Chondrocyte (in vitro differentiated cells): ENCODE measurements at regions not wholly inside any gene's neighbourhood (a gene's known extent, or its start where the extent isn't known, plus 50 kb on each side); places are given as distances from the start of the nearest gene placed in this dataset.
"Not testable (repeated sequence)": the region's sequence is repeated elsewhere in the genome, so short reads cannot be mapped to it uniquely, and the experiment has no call there.

Experiments
- DNase-seq: peaks from one replicate; pipeline ENCODE4 v3.0.0; 2021; ENCODE audit warnings: mixed read lengths, low spot score
- H3K27ac Mint-ChIP-seq: one replicate; pipeline ENCODE4 v1.8.0; 2021; ENCODE audit warnings: mild to moderate bottlenecking, moderate library complexity, mixed read lengths; ENCODE audit not compliant: unreplicated experiment
- H3K27me3 Mint-ChIP-seq: 2 replicates; pipeline ENCODE4 v1.8.0; 2021; ENCODE audit warnings: low read depth, mixed read lengths
- H3K36me3 Mint-ChIP-seq: 2 replicates; pipeline ENCODE4 v1.8.0; 2021; ENCODE audit warnings: low read depth, mixed read lengths
- H3K4me1 Mint-ChIP-seq: 2 replicates; pipeline ENCODE4 v1.8.0; 2021; ENCODE audit warnings: low read depth, mild to moderate bottlenecking, mixed read lengths
- H3K4me3 Mint-ChIP-seq: one replicate; pipeline ENCODE4 v1.8.0; 2021; ENCODE audit warnings: mild to moderate bottlenecking, moderate library complexity, mixed read lengths; ENCODE audit not compliant: unreplicated experiment
- H3K9me3 Mint-ChIP-seq: 2 replicates; pipeline ENCODE4 v1.8.0; 2021; ENCODE audit warnings: low read depth, mixed read lengths
- TF ChIP-seq, protein P1 (sequence below): fragments of 200-600 bp; sonication (generic); IDR thresholded peaks from 2 replicates; pipeline ENCODE4 v1.5.0; 2021; ENCODE audit warnings: antibody characterized with exemption, mild to moderate bottlenecking, moderate library complexity

DNA sequence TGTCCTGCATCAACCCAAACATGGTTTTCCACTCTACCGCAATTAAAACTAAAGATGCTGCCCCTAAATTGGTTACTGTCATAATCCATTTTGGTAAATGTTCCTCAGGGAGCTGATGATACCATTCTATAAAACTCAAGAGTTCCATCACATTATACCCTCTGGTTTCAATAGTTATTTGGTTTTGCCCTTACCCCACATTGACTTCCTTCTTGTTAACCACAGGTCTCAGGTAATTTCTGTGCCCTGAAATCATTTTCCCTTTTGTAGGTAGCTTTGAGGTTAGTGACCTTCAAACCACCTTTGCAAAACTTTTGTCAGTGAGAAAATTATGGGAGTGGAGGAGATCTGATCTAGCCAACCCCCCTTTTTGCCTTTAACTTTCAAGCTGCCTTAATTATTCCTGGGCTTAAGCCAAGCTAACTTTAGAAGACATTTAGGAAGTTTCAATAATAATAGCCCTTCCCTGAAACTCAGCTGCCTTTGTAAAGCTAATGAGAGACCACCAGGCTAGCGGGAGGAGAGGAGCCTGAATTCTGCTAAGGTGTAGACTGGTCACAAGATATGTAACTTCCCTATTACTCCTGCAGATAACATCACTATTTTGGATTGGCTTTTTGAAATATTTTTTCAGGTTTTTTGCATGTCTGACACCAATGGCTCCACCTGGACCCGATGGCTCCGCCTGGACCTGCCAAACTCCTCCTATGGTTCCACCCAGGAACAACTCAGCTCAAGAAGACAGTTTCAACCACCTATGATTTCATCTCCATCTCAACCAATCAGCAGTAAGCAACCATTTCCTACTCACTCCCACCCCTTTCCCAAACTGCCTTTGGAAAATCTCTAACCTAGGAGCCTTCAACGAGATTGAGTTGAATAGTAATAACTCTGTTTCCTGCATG, 224.9 kb downstream of the HS3ST3B1 start:
- no peaks in the 10 kb centered on the region for H3K27me3 Mint-ChIP-seq
- no peaks in the 10 kb centered on the region for H3K36me3 Mint-ChIP-seq
- H3K9me3 Mint-ChIP-seq, result peaks cover 4% of the 10 kb centered on the region
- no peak for DNase-seq
- H3K4me1 Mint-ChIP-seq, result no peaks in the 10 kb centered on the region
- TF ChIP-seq, protein P1, sequence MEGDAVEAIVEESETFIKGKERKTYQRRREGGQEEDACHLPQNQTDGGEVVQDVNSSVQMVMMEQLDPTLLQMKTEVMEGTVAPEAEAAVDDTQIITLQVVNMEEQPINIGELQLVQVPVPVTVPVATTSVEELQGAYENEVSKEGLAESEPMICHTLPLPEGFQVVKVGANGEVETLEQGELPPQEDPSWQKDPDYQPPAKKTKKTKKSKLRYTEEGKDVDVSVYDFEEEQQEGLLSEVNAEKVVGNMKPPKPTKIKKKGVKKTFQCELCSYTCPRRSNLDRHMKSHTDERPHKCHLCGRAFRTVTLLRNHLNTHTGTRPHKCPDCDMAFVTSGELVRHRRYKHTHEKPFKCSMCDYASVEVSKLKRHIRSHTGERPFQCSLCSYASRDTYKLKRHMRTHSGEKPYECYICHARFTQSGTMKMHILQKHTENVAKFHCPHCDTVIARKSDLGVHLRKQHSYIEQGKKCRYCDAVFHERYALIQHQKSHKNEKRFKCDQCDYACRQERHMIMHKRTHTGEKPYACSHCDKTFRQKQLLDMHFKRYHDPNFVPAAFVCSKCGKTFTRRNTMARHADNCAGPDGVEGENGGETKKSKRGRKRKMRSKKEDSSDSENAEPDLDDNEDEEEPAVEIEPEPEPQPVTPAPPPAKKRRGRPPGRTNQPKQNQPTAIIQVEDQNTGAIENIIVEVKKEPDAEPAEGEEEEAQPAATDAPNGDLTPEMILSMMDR, result no peak
- no peak overlapping the region for H3K4me3 Mint-ChIP-seq
- H3K27ac Mint-ChIP-seq, result no peak overlapping the region

DNA sequence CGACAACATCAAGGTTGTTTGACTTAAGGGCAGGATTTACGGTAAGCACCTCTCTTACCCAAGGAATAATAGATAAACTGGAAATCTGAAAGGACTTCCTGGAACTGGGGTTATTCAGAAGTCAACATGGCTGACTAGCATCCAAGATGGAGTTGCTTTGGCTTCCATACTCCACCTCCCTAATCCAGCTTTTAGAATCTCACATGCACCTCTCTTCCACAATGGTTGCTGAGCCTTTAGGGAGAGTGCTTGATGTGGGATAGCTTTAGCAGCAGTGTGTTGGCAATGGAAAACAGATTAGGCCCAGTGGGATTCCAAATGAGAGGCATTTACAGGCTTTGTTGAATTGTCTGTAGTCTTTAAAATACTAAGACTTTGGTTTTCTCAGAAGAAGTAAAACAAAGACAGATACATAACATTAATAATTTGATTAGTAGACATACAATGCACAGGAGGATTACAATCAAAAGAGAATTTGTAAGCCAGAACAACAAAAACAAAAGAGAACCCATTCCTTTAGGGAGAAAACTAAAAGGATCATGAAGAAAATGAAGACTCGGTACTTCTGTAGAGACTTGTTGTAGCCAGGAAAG, 222.0 kb downstream of the HS3ST3B1 start:
- TF ChIP-seq, protein P1, result no peak
- Mint-ChIP-seq H3K36me3 (no peaks in the 10 kb centered on the region), H3K27me3 (no peaks in the 10 kb centered on the region), H3K9me3 (no peaks in the 10 kb centered on the region), H3K4me3 (no peak overlapping the region), H3K4me1 (peaks cover 7% of the 10 kb centered on the region), H3K27ac (no peak overlapping the region)
- DNase-seq, result no peak

DNA sequence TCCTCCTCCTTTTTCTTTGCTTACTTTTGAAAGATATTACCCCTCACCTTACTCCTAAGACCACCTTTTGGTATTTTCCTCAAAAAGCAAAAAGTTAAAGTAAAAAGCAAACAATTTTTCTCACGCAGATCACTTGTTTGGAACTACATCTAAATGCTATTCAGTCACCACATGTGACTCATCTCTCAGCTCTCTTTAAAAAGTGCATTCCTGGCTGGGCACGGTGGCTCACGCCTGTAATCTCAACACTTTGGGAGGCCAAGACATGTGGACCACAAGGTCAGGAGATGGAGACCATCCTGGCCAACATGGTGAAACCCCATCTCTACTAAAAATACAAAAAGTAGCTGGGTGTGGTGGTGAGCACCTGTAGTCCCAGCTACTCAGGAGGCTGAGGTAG, 218.0 kb downstream of the HS3ST3B1 start:
- H3K27ac Mint-ChIP-seq, result peak overlapping the region; percentile 37
- H3K9me3 Mint-ChIP-seq, H3K27me3 Mint-ChIP-seq, DNase-seq, H3K4me1 Mint-ChIP-seq, H3K4me3 Mint-ChIP-seq, H3K36me3 Mint-ChIP-seq: not testable (repeated sequence)

DNA sequence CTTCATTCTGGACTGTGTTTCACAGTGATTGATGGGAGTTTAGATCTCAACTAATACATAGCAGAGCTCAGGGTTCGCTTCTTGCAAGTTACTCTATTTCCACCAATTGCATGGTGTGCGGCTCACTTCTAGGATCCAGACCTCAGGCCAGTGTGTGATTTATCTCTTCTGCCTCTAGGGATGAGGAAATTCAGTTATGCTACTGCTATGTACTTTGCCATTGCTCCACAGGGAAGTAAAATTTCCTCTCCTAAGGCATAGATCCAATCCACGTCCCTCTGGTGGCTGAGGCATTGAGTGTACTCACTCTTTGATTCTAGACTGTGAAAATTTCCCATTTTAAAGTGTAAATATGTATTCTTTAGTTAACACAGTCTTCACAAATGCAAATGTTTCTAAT, 214.1 kb downstream of the HS3ST3B1 start:
- Mint-ChIP-seq H3K9me3 (no peaks in the 10 kb centered on the region), H3K27ac (no peak overlapping the region), H3K27me3 (no peaks in the 10 kb centered on the region), H3K4me3 (no peak overlapping the region), H3K4me1 (peaks cover 7% of the 10 kb centered on the region), H3K36me3 (no peaks in the 10 kb centered on the region)
- TF ChIP-seq, protein P1, result peak; percentile 31
- no peak for DNase-seq

DNA sequence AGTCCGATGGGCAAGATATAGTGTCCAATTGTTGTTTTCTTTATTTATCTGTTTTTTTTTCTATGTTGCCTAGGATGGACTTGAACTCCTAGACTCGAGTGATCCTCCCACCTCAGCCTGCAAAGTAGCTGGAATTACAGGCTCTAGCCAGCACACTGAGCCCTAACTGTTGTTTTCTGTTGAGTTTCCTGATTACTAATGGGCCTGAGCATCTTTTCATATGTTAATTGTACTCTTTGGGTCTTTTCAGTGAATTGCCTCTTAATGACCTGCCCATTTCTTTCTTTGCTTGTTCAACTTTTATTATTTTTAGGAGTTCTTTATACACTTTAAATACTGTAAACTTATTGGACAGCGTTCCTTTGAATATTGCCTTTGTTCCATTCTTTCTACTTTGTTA, 213.0 kb downstream of the HS3ST3B1 start:
- H3K27ac Mint-ChIP-seq, result no peak overlapping the region

More for the DNA sequence above, 213.0 kb downstream of the HS3ST3B1 start:
- TF ChIP-seq, protein P1, result no peak
- H3K4me1 Mint-ChIP-seq, result peaks cover 5% of the 10 kb centered on the region
- H3K4me3 Mint-ChIP-seq, result no peak overlapping the region
- no peak for DNase-seq
- no peaks in the 10 kb centered on the region for H3K36me3 Mint-ChIP-seq
- peaks cover 6% of the 10 kb centered on the region for H3K9me3 Mint-ChIP-seq
- H3K27me3 Mint-ChIP-seq, result no peaks in the 10 kb centered on the region
